ENCODE measurements at regions not wholly inside any gene's neighbourhood (a gene's known extent, or its start where the extent isn't known, plus 50 kb on each side); places are given as distances from the start of the nearest gene placed in this dataset.
"Not testable (repeated sequence)": the region's sequence is repeated elsewhere in the genome, so short reads cannot be mapped to it uniquely, and the experiment has no call there.

DNA sequence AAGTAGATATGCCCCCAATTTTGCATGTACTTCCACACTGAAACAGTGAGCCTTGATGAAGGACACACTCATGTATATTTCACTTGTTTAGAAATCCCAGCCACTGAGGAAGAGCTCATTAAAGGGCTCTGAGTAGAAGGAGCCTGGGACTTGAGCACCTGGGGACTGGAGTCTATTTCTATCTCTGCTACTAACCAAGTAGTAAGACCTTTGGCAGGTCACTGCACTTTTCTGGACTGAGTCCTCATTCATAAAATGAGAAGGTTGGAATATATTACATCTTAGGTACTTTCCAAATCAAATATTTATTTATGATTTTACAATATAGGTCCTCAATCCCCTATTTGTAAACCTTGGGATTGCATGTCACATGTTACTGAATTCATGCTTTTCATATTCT, 78.2 kb upstream of the C4orf54 start:
- Mint-ChIP-seq H3K36me3 (ENCODE audit: low read depth) (peaks cover 3% of the 10 kb centered on the region), H3K9me3 (peaks cover 13% of the 10 kb centered on the region), H3K4me1 (peaks cover 18% of the 10 kb centered on the region), H3K27ac (ENCODE audit: unreplicated experiment) (no peak overlapping the region), H3K4me3 (no peak overlapping the region), H3K27me3 (ENCODE audit: low read depth) (no peaks in the 10 kb centered on the region)
- DNase-seq (ENCODE audit: low read depth, low spot score): no peak
- TF ChIP-seq, protein P1, sequence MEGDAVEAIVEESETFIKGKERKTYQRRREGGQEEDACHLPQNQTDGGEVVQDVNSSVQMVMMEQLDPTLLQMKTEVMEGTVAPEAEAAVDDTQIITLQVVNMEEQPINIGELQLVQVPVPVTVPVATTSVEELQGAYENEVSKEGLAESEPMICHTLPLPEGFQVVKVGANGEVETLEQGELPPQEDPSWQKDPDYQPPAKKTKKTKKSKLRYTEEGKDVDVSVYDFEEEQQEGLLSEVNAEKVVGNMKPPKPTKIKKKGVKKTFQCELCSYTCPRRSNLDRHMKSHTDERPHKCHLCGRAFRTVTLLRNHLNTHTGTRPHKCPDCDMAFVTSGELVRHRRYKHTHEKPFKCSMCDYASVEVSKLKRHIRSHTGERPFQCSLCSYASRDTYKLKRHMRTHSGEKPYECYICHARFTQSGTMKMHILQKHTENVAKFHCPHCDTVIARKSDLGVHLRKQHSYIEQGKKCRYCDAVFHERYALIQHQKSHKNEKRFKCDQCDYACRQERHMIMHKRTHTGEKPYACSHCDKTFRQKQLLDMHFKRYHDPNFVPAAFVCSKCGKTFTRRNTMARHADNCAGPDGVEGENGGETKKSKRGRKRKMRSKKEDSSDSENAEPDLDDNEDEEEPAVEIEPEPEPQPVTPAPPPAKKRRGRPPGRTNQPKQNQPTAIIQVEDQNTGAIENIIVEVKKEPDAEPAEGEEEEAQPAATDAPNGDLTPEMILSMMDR (conservative IDR thresholded peaks at IDR 0.05): no peak

- peaks cover 18% of the 10 kb centered on the region for H3K4me1 Mint-ChIP-seq
- TF ChIP-seq, protein P1 (conservative IDR thresholded peaks at IDR 0.05): no peak
- no peak for DNase-seq (ENCODE audit: low read depth, low spot score)
- peaks cover 12% of the 10 kb centered on the region for H3K9me3 Mint-ChIP-seq
- peaks cover 3% of the 10 kb centered on the region for H3K36me3 Mint-ChIP-seq (ENCODE audit: low read depth)
- H3K27me3 Mint-ChIP-seq (ENCODE audit: low read depth): no peaks in the 10 kb centered on the region
- no peak overlapping the region for H3K27ac Mint-ChIP-seq (ENCODE audit: unreplicated experiment)
- H3K4me3 Mint-ChIP-seq: no peak overlapping the region
Observed at GRCh38 chr4:99734583-99735322, 77.1 kb upstream of the C4orf54 start.

DNA sequence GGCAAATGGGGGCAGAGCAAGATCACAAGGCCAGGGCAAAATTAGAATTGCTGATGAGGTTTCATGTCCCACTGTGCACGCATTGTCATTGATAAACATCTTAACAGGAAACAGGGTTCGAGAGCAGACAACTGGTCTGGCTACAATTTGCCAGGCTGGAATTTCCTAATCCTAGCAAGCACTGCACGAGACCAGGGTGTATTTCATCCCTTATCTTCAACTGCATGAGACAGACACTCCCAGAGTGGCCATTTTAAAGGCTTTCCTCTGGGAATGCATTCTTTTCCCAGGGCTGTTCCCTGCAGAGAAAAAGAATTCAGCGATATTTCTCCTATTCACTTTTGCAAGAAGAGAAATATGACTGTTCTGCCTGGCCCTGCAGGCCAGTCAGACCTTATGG, 75.8 kb upstream of the C4orf54 start:
- not testable (repeated sequence) for H3K36me3 Mint-ChIP-seq (ENCODE audit: low read depth); DNase-seq (ENCODE audit: low read depth, low spot score); H3K27ac Mint-ChIP-seq (ENCODE audit: unreplicated experiment); H3K27me3 Mint-ChIP-seq (ENCODE audit: low read depth)
- peaks cover 18% of the 10 kb centered on the region for H3K4me1 Mint-ChIP-seq
- H3K9me3 Mint-ChIP-seq: peaks cover 14% of the 10 kb centered on the region
- peak overlapping the region; percentile 42 for H3K4me3 Mint-ChIP-seq

GRCh38 chr4:99729186-99729585, 71.6 kb upstream of the C4orf54 start:
- Mint-ChIP-seq H3K9me3 (peaks cover 17% of the 10 kb centered on the region), H3K4me1 (peaks cover 18% of the 10 kb centered on the region), H3K36me3 (ENCODE audit: low read depth) (peaks cover 8% of the 10 kb centered on the region), H3K4me3 (no peak overlapping the region), H3K27ac (ENCODE audit: unreplicated experiment) (no peak overlapping the region), H3K27me3 (ENCODE audit: low read depth) (no peaks in the 10 kb centered on the region)
- TF ChIP-seq, protein P1 (conservative IDR thresholded peaks at IDR 0.05): no peak
- DNase-seq (ENCODE audit: low read depth, low spot score): no peak

DNA sequence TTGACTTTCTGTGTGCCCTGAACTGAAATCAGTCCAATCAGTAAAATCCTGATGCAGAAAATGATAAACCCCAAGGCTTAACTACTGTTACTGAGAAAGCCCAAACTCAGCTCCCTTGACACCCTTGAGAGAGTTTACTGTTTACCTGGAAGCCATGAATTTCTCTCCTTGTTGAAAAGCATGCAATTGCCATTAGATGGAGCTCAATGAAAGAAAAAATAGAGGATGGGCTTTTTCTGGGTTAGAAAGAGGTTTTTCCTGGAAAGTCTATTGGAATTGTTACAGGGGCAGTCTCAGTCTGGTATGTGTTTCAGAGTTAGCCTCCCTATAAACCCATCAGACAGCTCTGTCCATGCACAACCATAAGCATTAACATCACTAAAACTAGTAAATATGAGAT, 66.4 kb upstream of the C4orf54 start:
- no peak for DNase-seq (ENCODE audit: low read depth, low spot score)
- Mint-ChIP-seq H3K4me1 (peaks cover 15% of the 10 kb centered on the region), H3K9me3 (peaks cover 2% of the 10 kb centered on the region), H3K36me3 (ENCODE audit: low read depth) (peaks cover 2% of the 10 kb centered on the region), H3K4me3 (no peak overlapping the region), H3K27ac (ENCODE audit: unreplicated experiment) (no peak overlapping the region), H3K27me3 (ENCODE audit: low read depth) (no peaks in the 10 kb centered on the region)
- TF ChIP-seq, protein P1 (conservative IDR thresholded peaks at IDR 0.05): no peak

DNA sequence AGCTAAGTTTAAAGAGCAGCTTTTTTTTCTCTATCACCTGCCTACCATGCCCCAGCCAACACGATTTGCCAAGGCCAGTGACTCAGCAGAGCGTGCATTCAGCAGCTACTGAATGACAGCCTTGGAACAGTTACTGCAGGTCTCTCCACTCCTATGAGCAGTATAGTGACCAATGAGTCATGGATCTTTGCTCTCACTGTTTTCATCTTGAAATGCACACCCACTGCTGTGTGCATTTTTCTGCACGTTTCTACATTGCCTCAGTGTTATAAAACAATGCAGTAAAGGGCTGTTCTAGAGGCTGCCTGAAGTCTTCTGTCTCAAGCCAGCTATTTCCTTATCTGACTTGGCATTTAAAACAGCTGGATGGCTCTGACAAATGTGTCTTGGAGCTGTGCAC, 66.0 kb upstream of the C4orf54 start:
- Mint-ChIP-seq H3K27me3 (ENCODE audit: low read depth) (no peaks in the 10 kb centered on the region), H3K27ac (ENCODE audit: unreplicated experiment) (no peak overlapping the region), H3K4me3 (no peak overlapping the region), H3K4me1 (peaks cover 15% of the 10 kb centered on the region), H3K36me3 (ENCODE audit: low read depth) (no peaks in the 10 kb centered on the region), H3K9me3 (peaks cover 2% of the 10 kb centered on the region)
- TF ChIP-seq, protein P1 (conservative IDR thresholded peaks at IDR 0.05): no peak
- no peak for DNase-seq (ENCODE audit: low read depth, low spot score)
